Limb (tissue), 2 donors: ENCODE measurements at regions not wholly inside any gene's neighbourhood (a gene's known extent, or its start where the extent isn't known, plus 50 kb on each side); places are given as distances from the start of the nearest gene placed in this dataset.
A peak's percentile ranks its signal among the peaks of the same experiment; 100 is the strongest.

ENCODE experiments used
- DNase-seq, 2 donors: peaks; one replicate each; pipeline ENCODE4 v3.0.0-alpha.2; 2016; ENCODE audit errors: extremely low spot score in 2 of 2

GRCh38 chr15:38695249-38696108 is 130.9 kb upstream of the RASGRP1 start:
- no peak for DNase-seq

DNA sequence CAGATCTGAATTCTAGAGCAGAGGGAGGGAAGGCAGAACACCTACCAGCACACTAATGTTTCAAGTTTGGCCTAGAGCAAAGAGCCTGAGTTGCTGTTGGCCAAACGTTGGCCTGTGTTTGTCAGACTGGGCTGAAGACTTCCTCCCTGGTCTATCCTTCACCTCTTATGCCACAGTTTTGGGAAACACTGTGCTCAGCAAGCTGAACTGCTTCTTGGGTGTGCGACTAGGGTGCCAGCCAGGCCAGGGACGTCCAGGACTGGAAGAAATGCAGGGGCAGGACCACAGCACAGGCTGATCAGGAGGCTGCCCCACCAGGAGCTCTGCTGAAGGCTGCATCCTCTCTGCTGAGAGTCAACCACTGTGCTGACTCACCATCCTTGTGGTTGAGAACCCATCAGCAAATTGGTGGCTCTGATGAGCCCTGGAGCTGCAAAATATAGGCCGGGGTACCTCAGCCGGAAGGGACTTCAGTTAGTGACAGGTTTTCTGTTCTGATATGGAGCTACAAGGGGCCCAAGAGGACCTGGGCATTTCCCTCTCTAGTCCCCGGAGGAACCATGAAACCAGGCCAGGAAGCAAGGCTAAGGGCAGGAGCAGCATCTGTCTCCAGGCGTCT is 131.6 kb upstream of the RASGRP1 start:
- DNase-seq, result no peak

DNA sequence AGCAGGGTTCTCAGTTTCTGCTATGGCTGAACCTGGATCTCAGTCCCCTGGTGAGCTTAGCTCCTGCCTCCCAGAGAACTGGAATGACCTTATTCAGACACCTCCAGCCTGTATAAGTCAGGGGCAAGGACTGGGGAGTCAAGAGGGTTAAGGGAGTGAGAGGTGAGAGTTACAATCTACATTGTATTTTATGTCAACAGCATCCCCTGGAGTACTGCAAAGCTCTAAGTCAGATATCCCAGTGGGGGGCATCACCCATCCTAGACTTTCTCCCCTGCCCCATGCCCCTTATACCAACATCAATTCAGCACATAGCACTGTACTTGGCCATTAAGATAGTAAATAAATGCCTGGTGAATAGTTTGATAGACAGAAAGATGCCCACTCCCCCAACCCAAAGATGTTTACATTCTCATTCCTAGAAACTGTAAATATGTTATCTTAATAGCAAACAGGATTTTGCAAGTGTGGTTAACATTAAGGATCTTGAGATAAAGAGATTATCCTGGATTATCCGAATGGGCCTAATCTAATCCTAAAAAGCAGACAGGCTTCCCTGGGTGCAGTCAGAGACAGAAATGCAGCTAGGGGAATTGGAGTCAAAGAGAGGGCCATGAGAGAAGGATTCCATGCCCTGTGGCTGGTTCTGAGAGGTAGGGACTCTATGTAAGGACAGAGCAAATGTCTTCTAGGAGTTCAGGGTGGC is 132.3 kb upstream of the RASGRP1 start:
- DNase-seq, result no peak

- no peak for DNase-seq
Observed at GRCh38 chr15:38698254-38698653, 133.6 kb upstream of the RASGRP1 start.

DNA sequence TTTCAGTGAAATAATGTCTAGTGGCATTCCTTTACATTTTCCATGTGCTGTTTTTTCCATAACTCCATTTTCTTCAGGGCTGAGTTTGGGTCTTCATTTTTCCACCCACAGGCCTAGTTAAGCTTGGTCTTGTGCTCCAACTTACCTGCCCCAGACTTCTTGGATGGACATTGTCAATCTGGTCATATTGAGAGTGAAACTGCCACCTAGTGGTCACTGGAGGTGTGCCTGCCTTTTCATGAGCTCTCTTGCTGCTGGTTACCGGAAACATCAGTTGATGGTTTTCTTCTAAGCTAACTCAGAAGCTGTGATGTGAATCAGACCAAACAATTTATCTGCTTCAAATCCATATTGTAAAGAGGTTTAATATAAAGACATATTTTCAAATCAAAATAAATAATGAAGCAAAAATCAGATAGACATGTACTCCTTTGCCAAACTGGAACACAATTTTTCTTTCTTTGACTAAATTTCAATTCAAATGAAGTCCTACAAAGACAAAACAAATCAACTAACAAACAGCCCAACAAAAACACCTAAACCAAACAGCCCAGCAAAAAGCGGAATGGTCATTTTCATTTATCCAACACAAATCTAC is 135.1 kb upstream of the RASGRP1 start:
- peak; percentile 32 to 60 for DNase-seq

GRCh38 chr15:38701149-38701548 is 136.5 kb upstream of the RASGRP1 start:
- DNase-seq, result no peak

- no peak for DNase-seq
Observed at GRCh38 chr15:38702178-38702912, 137.7 kb upstream of the RASGRP1 start.

GRCh38 chr15:38705436-38706219 is 141.0 kb upstream of the RASGRP1 start:
- DNase-seq, result no peak

DNA sequence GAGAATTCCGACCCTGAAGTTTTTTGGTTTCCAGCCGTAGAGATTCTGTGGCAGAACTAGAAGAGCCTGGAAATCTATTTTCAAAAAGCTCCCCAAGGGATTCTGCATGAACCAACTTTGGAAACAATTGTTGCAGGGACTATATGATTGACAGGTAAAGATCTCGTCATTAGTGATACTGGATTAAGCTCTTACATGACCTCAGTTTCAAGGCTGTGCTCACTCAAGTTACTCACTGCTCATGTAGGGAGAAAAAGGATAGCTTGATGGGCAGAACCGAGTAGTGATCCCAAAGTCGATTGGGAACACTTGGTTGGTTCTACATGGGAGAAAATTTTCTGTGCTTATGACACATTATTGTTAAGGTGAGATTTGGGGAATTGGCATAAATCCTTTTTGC is 142.3 kb upstream of the RASGRP1 start:
- DNase-seq, result no peak

DNA sequence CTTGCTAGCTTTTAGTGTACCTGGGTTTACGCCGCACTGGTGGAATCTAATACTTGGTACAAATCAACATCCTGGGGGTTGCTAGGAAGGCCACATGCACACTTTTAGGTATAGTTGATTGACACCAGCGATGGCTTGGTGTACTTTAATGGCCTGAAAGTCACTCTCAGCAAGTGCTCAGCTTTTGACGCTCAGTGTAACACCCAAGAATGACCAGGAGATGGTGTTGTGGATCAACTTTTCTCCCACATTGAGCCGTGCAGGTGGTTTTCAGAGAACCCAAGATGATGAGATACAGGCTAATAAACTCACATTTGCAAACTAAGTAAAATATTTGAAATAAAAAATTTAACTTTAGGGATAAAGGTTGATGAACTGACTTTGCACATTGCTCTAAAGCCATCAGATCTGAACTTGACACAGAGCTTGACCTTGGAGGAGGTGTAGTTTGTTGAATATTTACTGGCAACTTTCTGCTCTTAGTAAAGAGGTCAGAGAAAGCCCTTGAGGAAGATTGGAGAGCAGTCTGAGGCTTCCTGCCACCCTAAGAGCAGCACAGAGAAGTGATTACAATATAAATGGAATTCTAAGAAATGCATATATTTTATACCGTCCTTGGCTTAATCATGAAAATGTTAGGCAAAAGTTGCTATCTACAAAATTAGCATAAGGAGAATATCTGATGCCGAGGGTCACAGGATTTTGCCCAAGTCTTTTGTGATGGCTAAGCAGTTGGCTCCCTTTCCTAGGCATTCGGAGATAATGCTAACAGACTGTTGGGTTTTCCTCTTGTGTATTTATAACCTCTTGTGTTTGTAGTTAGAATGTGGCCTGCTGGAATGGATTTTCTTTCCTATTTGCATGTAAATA is 143.4 kb upstream of the RASGRP1 start:
- DNase-seq, result peak; percentile 61 to 67

- DNase-seq, result peak in 1 of 2 donors; percentile 11
Observed at GRCh38 chr15:38708672-38709180, 144.1 kb upstream of the RASGRP1 start.

DNA sequence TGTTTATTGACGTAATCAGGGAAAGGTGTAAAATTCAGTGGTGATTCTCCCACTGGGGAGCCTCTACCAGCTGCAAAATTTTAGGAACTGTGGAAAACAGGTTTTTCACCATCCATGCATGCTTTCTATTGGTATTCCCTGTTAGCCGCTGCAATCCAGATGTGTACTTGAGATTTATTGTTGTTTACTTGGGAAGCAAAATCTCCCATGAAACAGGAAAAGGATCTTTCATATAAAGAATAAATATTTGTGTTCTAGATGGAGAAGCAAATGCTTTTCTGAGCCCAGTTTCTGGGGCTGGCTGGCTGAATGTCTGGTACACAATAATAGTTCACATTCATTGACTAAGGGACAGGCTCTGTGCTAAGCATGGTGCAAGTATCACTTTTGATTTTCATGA is 144.6 kb upstream of the RASGRP1 start:
- no peak for DNase-seq

DNA sequence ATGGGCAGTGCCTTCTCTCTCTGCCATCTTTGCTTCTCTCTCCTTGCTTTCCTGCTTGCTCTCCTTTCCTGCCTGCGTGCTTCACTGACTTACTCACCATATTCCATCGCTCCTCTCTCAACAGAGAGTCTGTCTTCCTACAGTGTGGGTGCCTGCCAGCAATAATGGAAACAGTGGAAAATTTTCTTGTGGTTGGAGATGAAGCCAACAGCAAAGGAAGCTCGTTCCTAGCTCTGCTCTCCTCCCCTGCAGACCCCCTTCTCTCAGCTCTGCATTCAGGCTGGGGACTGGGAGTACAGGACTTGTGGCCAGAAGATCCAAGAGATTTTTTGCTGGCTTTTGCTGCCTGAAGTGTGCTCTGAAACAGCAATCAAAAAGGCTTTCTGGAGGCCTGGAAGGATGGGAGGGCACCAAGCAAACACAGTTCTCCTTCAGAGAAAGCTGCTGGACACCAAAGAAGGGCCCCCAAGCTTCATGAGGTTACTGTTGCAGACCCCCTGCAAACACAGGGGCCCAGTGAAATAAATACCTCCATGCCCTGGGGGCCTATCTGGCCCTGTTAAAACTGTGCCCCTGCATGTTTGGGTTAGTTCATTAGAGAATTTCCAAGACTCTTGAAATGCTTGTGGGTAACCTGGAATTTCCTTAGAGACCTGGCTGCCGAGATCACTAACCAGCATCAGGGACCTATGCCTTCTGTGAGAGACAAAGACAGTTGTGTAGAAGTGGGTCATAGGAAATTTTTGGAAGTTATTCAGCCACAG is 149.9 kb upstream of the RASGRP1 start:
- peak; percentile 75 to 78 for DNase-seq

- DNase-seq, result no peak
Observed at GRCh38 chr15:38720893-38721567, 156.4 kb upstream of the RASGRP1 start.

DNA sequence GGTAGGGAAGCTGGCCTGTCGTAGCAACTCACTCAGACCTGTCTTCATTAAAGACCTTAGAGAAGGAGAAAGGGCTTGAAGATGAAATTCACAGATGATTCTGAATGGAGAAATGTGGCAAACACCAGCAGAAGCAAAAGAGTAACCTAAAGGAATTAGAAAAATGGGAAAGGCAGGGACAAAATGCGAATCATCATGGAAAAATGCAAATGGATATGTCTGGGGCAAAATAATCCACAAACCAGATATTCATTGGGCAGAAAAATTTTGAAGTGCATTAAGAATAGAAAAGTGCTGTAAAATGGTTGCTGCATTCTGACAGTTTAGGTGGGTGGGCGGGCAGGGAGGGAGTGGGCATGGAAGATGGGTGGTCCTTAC is 156.9 kb upstream of the RASGRP1 start:
- DNase-seq, result no peak

DNA sequence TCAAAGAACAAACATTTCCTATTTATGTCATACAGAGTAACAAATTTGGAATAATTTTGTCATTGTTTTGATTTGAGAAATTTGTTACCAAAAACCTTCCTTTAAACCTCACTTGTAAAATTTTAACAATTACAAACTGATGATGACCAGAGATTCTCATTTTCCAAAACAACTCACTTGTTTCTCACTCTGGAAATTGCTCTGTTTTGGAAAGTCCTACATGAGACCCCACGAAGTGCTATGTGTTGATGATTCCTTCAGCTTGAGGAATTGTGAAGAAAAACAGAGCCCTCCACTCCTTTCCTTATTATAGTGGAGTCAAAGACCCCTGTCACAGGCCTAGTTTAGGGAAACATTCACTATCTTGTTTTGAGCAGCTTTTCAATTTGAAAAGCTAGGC is 157.6 kb upstream of the RASGRP1 start:
- DNase-seq, result no peak

GRCh38 chr15:38724827-38725226 is 160.2 kb upstream of the RASGRP1 start:
- DNase-seq, result no peak

DNA sequence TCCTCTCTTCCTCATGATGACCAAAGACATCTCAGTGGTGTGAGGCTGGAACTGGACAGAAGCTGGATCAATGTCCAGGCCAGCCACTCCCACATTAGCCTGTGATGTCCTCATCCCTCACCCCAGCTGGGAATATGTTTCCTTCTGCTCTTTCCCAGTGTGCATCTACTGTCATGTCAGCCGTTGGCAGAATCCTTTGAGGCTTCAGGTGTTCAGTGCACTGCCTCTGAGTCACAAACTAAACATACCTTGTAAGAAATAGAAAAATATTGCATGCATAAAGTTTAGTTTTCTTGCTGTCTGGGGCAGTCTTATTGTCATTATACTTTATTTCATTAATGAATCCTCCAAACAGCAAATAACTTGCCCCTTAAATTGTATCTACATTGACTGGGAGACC is 161.6 kb upstream of the RASGRP1 start:
- DNase-seq, result no peak
